C4-2B (cell line): ENCODE measurements at regions not wholly inside any gene's neighbourhood (a gene's known extent, or its start where the extent isn't known, plus 50 kb on each side); places are given as distances from the start of the nearest gene placed in this dataset.

Source experiments
- H3K27ac ChIP-seq: fragments of 450-650 bp; 2 replicates; pipeline ENCODE4 v1.5.1; 2017
- CTCF ChIP-seq: fragments of 450-650 bp; conservative IDR thresholded peaks from 2 replicates; pipeline ENCODE4 v1.5.1; 2017; ENCODE audit warnings: mild to moderate bottlenecking
- ZFX ChIP-seq: fragments of 450-650 bp; IDR thresholded peaks from 2 replicates; pipeline ENCODE4 v1.6.1; 2017

- no peak overlapping the region for H3K27ac ChIP-seq
- no peak for TF ChIP-seq ZFX
Measured at GRCh38 chr20:53741726-53742028, 148.0 kb upstream of the ZNF217 start.

DNA sequence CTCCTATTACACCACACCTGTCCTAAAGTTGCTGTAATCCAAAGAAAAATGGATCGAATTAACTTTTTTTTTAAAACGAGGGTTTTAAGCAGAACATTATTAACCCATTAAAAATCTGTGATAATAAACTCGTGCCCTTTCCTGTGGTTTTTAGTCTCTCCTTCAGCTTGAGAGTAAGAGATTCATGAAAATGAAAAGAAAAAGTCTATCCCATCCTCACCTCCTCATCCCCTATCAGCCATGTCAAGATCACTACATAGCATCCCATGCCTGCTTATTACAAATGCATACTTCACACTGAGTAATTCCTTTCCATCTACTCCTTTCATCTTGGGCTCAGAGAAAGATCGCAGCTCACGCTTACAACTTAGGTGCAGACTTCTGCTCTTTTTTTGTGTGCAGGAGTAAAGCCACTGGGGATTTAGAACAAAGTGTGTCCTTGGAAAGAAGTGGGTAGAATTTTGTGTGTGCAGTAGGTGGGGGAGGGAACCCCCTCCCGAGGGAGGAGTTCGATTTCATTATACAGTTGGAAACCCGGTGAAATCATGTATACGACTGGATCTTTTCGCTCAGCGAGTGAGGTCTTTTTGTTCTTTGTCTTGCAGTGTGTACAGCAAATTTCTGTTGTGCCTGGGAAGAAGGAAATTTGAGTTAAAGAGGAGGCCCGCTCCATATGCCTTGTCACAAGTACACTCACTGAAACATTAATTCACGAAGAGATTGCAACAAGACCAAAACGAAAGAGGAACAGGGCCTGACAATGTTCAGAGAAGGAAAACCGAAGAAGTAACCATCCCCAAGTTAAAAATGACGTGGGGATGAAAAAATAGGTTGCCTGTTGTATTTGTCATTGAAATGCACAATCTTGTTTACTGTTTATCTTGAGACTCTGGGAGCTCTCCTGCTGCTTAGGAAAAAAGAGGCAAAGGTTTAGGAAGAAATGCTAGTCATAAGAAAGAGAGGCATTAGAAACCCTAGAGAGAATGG is 146.5 kb upstream of the ZNF217 start:
- H3K27ac ChIP-seq, result no peak overlapping the region; the same call in 1 of the 2 replicates
- TF ChIP-seq CTCF, result no peak
- no peak for TF ChIP-seq ZFX

- peak overlapping the region; percentile 76 for H3K27ac ChIP-seq
- TF ChIP-seq CTCF, result no peak
- no peak for TF ChIP-seq ZFX
Measured at GRCh38 chr20:53738945-53739798, 145.5 kb upstream of the ZNF217 start.

- H3K27ac ChIP-seq, result peak overlapping the region; percentile 76
- TF ChIP-seq CTCF (no peak), ZFX (no peak)
Measured at GRCh38 chr20:53738039-53738944, 144.7 kb upstream of the ZNF217 start.

- peak overlapping the region; percentile 76; the same call in 1 of the 2 replicates for H3K27ac ChIP-seq
- TF ChIP-seq ZFX (no peak), CTCF (no peak)
Measured at GRCh38 chr20:53737396-53738038, 143.9 kb upstream of the ZNF217 start.

DNA sequence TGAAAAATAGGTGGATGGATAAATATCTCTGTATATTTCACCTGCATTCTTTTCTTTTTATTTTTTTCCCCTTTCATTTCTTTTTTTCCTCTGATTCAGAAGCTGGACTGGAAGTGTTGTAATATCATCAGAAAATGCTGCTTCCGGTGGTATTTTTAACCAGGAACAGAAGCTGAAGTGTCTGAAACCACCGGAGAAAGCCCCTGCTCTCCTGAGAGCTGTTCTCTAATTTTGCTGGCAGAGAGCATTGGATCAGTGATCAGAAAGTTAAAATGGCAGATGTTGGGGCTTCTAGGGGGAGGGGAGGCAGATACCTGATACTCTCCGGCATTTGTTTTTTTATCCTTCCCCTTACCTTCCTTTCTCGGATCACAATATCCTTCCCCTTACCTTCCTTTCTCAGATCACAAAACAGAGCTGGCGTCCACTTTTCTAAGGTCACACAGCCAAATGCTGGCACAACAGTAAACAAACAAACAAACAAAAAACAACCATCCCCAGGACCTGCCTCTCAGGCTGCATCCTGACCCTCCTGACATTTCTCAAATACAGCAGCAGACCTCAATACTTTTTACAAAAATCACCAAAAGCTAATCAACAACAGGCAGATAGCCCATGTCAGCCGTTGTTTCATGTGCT is 143.2 kb upstream of the ZNF217 start:
- TF ChIP-seq ZFX, result no peak
- TF ChIP-seq CTCF, result no peak
- H3K27ac ChIP-seq, result peak overlapping the region; percentile 76; the same call in 1 of the 2 replicates
